Stimulated activated naive CD8-positive, alpha-beta T cell treated with anti-CD3 and anti-CD28 coated beads, Interleukin-15, Interleukin-2, amounts not matched to agents 100 ng/mL and 50 ng/mL, for 24 hours (primary cell): ENCODE measurements at regions not wholly inside any gene's neighbourhood (a gene's known extent, or its start where the extent isn't known, plus 50 kb on each side); places are given as distances from the start of the nearest gene placed in this dataset.

Experiments
- H3K27ac Mint-ChIP-seq: one replicate; pipeline ENCODE4 v1.8.0; 2021; ENCODE audit warnings: mild to moderate bottlenecking, mixed read lengths
- H3K27me3 Mint-ChIP-seq: one replicate; pipeline ENCODE4 v1.8.0; 2021; ENCODE audit warnings: mixed read lengths
- H3K36me3 Mint-ChIP-seq: one replicate; pipeline ENCODE4 v1.8.0; 2021; ENCODE audit warnings: low read depth, mixed read lengths
- H3K4me1 Mint-ChIP-seq: one replicate; pipeline ENCODE4 v1.8.0; 2021; ENCODE audit warnings: low read depth, mixed read lengths
- H3K4me3 Mint-ChIP-seq: one replicate; pipeline ENCODE4 v1.8.0; 2021; ENCODE audit warnings: mild to moderate bottlenecking, mixed read lengths
- H3K9me3 Mint-ChIP-seq: one replicate; pipeline ENCODE4 v1.8.0; 2021; ENCODE audit warnings: mixed read lengths

DNA sequence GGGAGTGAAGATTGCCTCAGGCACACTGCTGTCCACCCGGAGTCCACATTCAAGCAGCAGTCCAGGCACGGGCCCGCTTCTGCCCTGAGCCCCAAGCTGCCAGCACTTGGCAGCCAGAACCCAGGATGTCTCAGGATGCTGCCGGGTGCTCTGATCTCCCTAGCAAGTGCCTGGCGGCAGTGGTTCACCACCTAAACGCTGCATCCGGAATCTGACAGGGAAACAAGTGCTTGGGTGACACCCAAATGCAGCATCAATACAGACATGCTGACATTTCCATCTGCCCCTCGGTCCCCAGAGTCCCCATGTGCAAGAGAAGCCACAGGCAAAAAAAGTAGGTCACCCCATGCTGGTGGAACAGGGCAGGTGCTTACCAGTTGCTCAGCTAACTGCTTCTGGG, 197.1 kb upstream of the RPL38 start:
- no peak overlapping the region for H3K4me3 Mint-ChIP-seq
- H3K36me3 Mint-ChIP-seq: no peaks in the 10 kb centered on the region
- H3K9me3 Mint-ChIP-seq: no peaks in the 10 kb centered on the region
- H3K27me3 Mint-ChIP-seq: peaks cover 23% of the 10 kb centered on the region
- H3K4me1 Mint-ChIP-seq: peaks cover 4% of the 10 kb centered on the region
- no peak overlapping the region for H3K27ac Mint-ChIP-seq

DNA sequence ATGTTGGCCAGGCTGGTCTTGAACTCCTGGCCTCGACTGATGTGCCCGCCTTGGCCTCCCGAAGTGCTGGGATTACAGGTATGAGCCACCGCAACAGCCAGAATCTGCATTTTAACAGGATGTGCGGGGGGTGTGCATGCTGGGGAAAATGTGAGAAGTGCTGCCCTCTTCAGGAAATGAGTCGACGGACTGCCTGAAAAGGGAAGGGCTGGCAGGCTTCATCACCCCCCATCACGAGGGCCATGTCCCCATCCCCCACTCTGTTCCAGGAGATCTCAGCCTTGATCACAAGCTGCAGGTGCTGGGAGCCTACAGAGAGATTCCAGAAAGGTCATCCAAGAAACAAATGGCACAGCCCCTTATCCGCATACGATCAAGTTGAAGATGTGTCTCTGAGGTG, 195.3 kb upstream of the RPL38 start:
- H3K27me3 Mint-ChIP-seq: peaks cover 23% of the 10 kb centered on the region
- no peak overlapping the region for H3K4me3 Mint-ChIP-seq
- H3K27ac Mint-ChIP-seq: no peak overlapping the region
- H3K9me3 Mint-ChIP-seq: no peaks in the 10 kb centered on the region
- no peaks in the 10 kb centered on the region for H3K36me3 Mint-ChIP-seq
- peaks cover 15% of the 10 kb centered on the region for H3K4me1 Mint-ChIP-seq

DNA sequence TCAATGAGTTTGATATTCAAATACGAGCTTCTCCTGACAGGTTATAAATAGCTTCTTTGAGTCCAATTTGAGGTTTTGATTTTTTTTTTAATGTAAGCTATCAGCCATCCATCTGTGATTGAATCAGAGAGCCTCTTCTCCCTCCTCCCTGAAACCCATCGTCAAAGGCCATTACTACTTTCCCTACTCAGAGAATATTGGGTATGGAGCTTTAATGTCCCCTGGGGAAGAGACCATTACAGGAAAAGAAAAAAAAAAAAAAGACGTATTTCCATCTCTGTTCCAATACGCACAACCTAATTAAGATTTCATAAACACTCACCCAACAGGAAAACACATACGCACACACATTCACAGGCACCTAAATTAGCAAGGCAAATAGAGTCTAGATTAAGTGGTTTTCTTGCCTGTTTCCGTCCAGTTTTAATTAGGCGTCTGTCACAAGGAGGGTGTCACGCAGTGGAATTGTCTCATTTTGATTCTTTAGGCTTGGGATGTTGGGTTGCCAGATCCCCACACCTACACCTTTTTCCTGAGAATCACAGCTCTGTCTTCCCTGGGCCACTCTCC, 194.3 kb upstream of the RPL38 start:
- Mint-ChIP-seq H3K27me3 (peaks cover 22% of the 10 kb centered on the region), H3K4me3 (no peak overlapping the region), H3K9me3 (no peaks in the 10 kb centered on the region), H3K4me1 (peaks cover 15% of the 10 kb centered on the region), H3K36me3 (no peaks in the 10 kb centered on the region), H3K27ac (peak overlapping the region; percentile 15)

DNA sequence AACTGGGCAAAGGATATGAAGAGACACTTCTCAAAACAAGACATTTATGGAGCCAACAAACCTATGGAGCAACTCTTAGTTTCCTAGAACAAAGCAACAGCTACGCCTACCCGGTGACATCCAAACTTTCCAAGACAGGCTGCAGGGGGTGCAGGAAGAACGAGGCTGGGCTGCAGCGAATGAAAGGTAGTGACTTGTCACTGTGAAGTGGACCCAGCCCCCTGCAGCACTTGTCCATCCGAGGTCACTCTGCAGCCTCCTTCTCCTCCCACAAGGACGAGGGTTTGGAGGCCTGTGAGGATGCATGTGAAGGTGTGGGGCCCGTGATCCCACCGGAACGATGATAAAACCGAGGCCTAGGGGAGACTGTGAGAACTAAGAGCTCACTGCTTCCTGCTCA, 192.6 kb upstream of the RPL38 start:
- H3K36me3 Mint-ChIP-seq: no peaks in the 10 kb centered on the region
- peaks cover 15% of the 10 kb centered on the region for H3K4me1 Mint-ChIP-seq
- H3K27ac Mint-ChIP-seq: no peak overlapping the region
- peaks cover 13% of the 10 kb centered on the region for H3K27me3 Mint-ChIP-seq
- H3K4me3 Mint-ChIP-seq: no peak overlapping the region
- no peaks in the 10 kb centered on the region for H3K9me3 Mint-ChIP-seq

DNA sequence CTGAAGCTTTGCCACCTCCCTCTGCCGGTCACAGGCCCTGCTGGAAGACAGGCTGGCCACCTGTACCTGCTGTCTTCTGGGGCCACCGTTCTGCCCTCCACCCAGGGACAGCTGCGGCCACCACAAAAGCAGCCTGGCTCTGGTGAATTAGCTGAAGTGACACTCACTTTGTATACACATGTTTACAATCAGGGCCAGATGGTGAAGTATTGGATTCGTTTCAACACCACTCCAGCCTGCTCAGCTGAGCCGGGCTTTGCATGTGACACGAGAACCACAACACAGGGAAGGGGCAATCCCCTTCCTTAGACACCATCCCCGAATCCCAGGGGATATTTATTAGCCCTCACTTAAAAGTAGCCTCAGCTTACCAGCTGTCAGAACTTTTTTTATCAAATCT, 191.5 kb upstream of the RPL38 start:
- Mint-ChIP-seq H3K27me3 (peaks cover 13% of the 10 kb centered on the region), H3K4me1 (peaks cover 15% of the 10 kb centered on the region), H3K9me3 (no peaks in the 10 kb centered on the region), H3K4me3 (no peak overlapping the region), H3K36me3 (no peaks in the 10 kb centered on the region), H3K27ac (no peak overlapping the region)

DNA sequence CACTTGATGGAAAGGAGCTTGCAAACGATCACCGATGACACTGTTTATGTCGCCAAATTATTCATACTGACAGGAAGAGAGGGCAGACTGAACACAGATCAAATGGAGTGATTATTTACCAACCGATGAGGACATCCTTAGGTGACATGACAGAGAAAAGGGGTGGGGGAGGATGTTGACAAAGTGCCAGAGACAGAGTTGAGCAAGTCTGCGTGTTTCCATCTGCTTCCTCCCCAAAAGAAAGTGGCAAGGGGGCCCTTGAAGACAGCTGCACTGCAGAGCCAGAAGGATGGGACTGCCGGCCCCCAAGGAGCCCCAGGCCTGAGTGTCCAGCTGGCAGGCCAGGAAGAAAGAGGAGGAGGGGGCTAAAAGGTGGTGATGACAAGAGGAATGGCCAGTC, 191.0 kb upstream of the RPL38 start:
- Mint-ChIP-seq H3K4me1 (peaks cover 15% of the 10 kb centered on the region), H3K27ac (no peak overlapping the region), H3K4me3 (no peak overlapping the region), H3K36me3 (no peaks in the 10 kb centered on the region), H3K9me3 (no peaks in the 10 kb centered on the region), H3K27me3 (peaks cover 11% of the 10 kb centered on the region)

DNA sequence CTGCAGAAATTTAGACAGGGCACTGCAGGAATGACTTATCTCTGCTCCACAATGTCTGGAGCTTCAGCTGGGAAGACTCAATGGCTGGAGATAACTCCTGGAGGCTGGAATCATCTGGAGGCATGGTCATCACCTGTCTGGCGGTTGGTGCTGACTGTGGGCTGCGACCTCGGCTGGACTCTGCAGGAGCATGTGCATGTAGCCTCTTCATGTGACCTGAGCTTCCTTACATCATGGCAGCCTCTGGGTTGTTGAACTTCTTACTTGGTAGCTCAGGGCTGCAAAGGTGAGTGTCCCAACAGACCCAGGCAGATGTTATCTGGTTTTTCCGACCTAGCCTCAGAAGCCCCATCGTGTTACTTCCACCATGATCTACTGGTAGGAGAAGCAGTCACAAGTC, 188.2 kb upstream of the RPL38 start:
- peaks cover 4% of the 10 kb centered on the region for H3K27me3 Mint-ChIP-seq
- H3K9me3 Mint-ChIP-seq: no peaks in the 10 kb centered on the region
- peaks cover 11% of the 10 kb centered on the region for H3K4me1 Mint-ChIP-seq
- H3K4me3 Mint-ChIP-seq: no peak overlapping the region
- H3K27ac Mint-ChIP-seq: no peak overlapping the region
- H3K36me3 Mint-ChIP-seq: no peaks in the 10 kb centered on the region

DNA sequence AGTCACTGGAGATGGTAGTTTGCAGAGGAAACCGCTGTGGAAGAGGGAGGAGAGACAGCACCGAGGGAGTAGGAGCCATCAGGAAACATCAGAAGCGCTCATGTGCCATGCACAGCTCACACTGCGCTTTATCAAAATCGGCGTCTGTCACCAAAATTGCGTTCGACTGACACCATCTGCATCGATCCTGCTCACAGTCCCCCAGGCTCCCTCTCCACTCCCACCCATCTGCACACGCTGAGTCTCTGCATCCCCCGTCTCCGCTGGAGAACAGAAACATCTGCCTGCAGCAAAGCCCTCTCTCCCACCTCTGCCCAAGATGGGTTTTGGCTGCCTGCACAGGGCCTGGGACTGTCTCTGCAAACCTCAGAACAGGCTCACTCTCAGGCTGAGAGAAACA, 187.5 kb upstream of the RPL38 start:
- no peak overlapping the region for H3K4me3 Mint-ChIP-seq
- H3K9me3 Mint-ChIP-seq: no peaks in the 10 kb centered on the region
- no peaks in the 10 kb centered on the region for H3K36me3 Mint-ChIP-seq
- no peak overlapping the region for H3K27ac Mint-ChIP-seq
- H3K27me3 Mint-ChIP-seq: peaks cover 4% of the 10 kb centered on the region
- peaks cover 11% of the 10 kb centered on the region for H3K4me1 Mint-ChIP-seq

DNA sequence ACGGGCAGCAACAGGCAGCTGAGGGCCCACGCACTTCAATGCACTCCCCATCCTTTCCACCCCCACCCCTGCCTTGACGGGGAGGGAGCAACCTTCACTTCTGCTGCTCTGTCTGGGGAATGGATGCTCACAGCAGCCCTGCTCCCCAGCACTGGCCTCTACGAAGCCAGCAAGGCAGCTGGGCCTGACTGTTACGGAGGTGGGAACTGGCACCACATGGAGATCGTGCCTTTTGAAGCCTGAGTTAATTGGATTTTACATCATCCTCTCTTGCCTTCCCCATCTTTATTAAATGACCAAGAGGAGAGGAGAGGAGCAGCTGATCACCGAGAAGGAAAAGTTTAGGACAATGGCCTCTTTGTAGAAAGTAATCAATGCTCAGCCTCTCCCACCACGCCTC, 187.0 kb upstream of the RPL38 start:
- Mint-ChIP-seq H3K9me3 (no peaks in the 10 kb centered on the region), H3K4me1 (peaks cover 11% of the 10 kb centered on the region), H3K4me3 (no peak overlapping the region), H3K27me3 (peaks cover 4% of the 10 kb centered on the region), H3K36me3 (no peaks in the 10 kb centered on the region), H3K27ac (no peak overlapping the region)

DNA sequence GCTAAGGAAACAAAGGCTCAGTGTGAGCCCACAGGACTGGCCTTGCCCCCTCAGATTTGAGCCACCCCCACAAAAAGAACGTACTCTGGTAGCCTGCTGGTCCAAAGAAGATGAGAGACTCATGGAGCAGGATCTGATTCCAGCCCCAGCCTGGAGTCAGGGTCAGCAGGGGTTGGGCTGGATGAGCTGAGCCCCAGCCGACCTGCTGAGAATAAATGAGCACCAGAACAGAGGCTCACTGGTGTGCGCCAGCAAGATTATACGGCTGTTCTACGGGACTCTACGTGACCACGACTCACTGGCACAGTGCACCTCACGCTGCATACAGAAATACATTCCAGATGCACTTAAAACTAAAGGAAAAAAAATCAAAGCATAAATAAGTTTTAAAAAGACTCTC, 186.0 kb upstream of the RPL38 start:
- H3K27ac Mint-ChIP-seq: no peak overlapping the region
- no peaks in the 10 kb centered on the region for H3K36me3 Mint-ChIP-seq
- H3K4me3 Mint-ChIP-seq: no peak overlapping the region
- no peaks in the 10 kb centered on the region for H3K9me3 Mint-ChIP-seq
- H3K27me3 Mint-ChIP-seq: peaks cover 4% of the 10 kb centered on the region
- H3K4me1 Mint-ChIP-seq: peaks cover 4% of the 10 kb centered on the region

DNA sequence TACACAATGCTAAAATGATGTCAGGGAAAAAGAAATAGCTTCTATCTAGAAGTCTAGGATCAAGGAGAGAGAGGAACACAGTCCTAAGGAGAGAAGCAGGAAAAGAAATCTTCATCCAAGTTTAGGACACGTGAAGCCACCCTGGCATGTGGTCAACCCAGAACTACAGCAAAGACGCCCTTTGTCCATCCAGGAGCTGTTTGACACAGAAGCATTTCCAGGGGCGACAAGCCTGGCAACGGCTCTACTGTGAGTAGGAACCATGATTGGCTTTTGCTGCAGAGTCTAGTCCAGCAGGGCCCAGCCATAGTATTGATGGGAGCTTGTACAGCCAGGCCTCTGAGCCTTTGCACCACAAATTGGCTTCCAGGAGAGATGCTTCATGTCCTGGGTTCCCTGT, 185.4 kb upstream of the RPL38 start:
- no peak overlapping the region for H3K4me3 Mint-ChIP-seq
- H3K9me3 Mint-ChIP-seq: no peaks in the 10 kb centered on the region
- peaks cover 4% of the 10 kb centered on the region for H3K27me3 Mint-ChIP-seq
- no peaks in the 10 kb centered on the region for H3K36me3 Mint-ChIP-seq
- no peaks in the 10 kb centered on the region for H3K4me1 Mint-ChIP-seq
- no peak overlapping the region for H3K27ac Mint-ChIP-seq

DNA sequence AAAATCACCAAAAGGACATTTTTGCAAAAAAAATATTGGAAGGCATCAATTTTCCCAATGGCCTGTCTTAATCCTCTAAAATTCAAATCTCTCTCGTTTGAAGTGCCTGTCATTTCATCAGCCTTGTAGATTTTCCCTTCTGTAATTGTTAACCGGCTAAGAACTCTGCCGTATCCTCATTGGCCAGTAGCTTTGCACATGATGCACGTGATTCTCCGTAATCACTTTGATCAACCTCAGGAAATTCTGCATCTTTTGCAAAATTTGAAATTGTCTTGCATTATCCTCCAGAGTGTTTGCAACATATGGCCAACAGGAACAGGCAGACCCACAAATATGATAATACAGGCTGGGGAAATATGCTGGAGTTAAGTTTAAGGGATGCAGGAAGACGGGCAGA, 184.2 kb upstream of the RPL38 start:
- Mint-ChIP-seq H3K9me3 (no peaks in the 10 kb centered on the region), H3K27me3 (no peaks in the 10 kb centered on the region), H3K4me1 (no peaks in the 10 kb centered on the region), H3K4me3 (no peak overlapping the region), H3K36me3 (no peaks in the 10 kb centered on the region), H3K27ac (no peak overlapping the region)

DNA sequence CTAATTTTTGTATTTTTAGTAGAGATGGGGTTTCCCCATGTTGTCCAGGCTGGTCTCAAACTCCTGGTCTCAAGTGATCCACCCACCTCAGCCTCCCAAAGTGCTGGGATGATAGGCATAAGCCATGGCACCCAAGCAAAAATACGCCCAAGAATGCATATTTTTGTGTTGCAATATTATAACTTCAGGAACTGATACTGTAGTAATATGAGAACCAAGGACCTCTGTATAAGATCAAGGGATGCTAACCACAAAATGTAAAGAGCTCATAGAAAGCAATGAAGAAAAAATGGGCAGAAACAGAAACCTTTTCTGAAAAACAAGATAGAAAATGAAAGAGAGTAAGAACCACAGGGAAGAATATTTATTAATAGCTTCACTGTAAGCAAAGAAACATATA, 183.6 kb upstream of the RPL38 start:
- Mint-ChIP-seq H3K4me1 (no peaks in the 10 kb centered on the region), H3K9me3 (no peaks in the 10 kb centered on the region), H3K4me3 (no peak overlapping the region), H3K27ac (no peak overlapping the region), H3K36me3 (no peaks in the 10 kb centered on the region), H3K27me3 (no peaks in the 10 kb centered on the region)

DNA sequence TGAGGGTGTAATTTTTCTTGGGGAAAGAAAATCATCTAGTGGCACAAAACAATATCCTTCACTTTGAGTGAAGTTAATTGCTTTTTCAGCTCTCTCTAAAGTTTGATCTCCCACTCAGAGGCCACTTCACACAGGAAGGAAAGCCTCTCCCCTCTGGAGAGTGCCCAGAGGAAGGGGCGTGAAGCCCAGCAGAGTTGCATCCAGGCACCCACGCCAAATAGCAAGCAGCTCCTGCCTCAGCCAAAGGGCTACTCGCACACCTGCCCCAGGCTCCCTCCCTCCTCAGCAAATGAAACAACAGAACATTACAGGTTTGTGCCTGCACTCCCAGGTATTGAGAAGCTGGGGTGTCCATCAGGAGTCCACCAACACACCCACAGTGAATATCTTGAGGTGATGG, 183.0 kb upstream of the RPL38 start:
- H3K36me3 Mint-ChIP-seq: no peaks in the 10 kb centered on the region
- no peaks in the 10 kb centered on the region for H3K27me3 Mint-ChIP-seq
- no peak overlapping the region for H3K4me3 Mint-ChIP-seq
- H3K4me1 Mint-ChIP-seq: no peaks in the 10 kb centered on the region
- H3K27ac Mint-ChIP-seq: no peak overlapping the region
- no peaks in the 10 kb centered on the region for H3K9me3 Mint-ChIP-seq

DNA sequence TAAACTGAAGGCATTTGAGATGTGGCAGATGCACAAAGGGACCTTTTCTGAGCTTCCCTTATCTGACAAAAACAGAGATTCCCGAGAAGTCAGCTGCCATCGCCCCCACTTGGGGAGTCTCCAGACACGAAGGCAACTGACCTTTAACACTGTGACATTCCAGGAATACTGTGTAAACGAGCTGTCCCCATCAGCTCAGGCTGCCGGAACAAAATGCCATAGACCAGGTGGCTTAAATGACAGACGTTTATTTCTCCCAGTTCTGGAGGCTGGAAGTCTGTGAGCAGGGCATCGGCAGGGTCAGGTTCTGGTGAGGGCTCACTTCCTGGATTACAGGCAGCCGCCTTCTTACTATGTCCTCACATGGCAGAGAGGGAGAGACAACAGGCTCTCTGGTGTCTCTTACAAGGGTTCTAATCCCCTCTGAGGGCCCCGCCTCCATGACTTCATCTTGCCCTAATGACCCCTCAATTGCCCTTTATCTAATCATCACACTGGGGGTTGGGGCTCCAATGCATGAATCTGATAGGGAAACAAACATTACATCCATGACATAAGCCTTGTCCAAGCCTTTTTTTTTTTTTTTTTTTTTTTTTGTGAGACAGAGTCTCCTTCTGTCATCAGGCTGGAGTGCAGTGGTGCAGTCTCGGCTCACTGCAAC, 178.5 kb upstream of the RPL38 start:
- H3K36me3 Mint-ChIP-seq: no peaks in the 10 kb centered on the region

DNA sequence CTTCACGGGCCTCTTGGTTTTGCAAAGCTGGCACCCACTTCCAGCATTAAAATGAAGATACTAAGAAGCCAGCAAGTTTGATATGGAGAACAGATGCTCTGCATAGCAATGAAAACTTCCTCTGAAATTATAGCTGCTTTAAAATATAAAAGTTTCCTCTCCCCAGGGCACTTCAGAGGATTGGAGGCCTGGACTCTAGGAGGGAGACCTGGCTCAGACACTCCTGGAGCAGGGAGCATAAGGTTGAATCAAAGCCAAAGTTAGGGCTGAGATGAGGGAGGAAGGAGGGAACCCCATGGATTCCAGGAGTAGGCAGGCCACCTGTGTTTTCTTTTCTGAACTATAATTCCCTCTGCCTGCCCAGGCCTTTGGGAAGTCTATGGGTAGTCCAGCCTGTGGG, 176.0 kb upstream of the RPL38 start:
- Mint-ChIP-seq H3K27ac (no peak overlapping the region), H3K4me3 (no peak overlapping the region)

More for the DNA sequence above, 178.5 kb upstream of the RPL38 start:
- H3K4me3 Mint-ChIP-seq: no peak overlapping the region
- H3K4me1 Mint-ChIP-seq: no peaks in the 10 kb centered on the region
- no peak overlapping the region for H3K27ac Mint-ChIP-seq
- peaks cover 4% of the 10 kb centered on the region for H3K27me3 Mint-ChIP-seq
- H3K9me3 Mint-ChIP-seq: no peaks in the 10 kb centered on the region

More for the DNA sequence above, 176.0 kb upstream of the RPL38 start:
- no peaks in the 10 kb centered on the region for H3K9me3 Mint-ChIP-seq
- no peaks in the 10 kb centered on the region for H3K4me1 Mint-ChIP-seq
- peaks cover 4% of the 10 kb centered on the region for H3K27me3 Mint-ChIP-seq
- H3K36me3 Mint-ChIP-seq: no peaks in the 10 kb centered on the region
